GM23338 (cell line): ENCODE measurements at regions not wholly inside any gene's neighbourhood (a gene's known extent, or its start where the extent isn't known, plus 50 kb on each side); places are given as distances from the start of the nearest gene placed in this dataset.

Source experiments
- EZH2 ChIP-seq: fragments of 200-600 bp; sonication (generic); IDR thresholded peaks from one replicate; pipeline ENCODE4 v1.8.0; 2017; ENCODE audit warnings: antibody characterized with exemption, mild to moderate bottlenecking, low read depth; ENCODE audit not compliant: unreplicated experiment
- EZH2phosphoT487 ChIP-seq: fragments of 200-600 bp; sonication (generic); IDR thresholded peaks from one replicate; pipeline ENCODE4 v1.8.1; 2018; ENCODE audit warnings: antibody characterized with exemption; ENCODE audit not compliant: unreplicated experiment
- POLR2AphosphoS5 ChIP-seq: IDR thresholded peaks from 2 replicates; pipeline ENCODE4 v1.6.1; 2016; ENCODE audit warnings: antibody characterized with exemption, low read depth
- ZNF331 ChIP-seq: fragments of 250-450 bp; sonication (Bioruptor Pico); IDR thresholded peaks from 2 replicates; pipeline ENCODE4 v1.5.0; 2020; ENCODE audit warnings: low read depth, mild to moderate bottlenecking, moderate library complexity
- TF ChIP-seq, protein P1 (sequence below), 2 experiments: fragments of 200-600 bp in 1 of 2; sonication (generic) in 1 of 2; conservative IDR thresholded peaks; 2 replicates each; pipeline versions ENCODE4 v1.5.1 to v1.6.1; 2016 to 2017; ENCODE audit warnings: antibody characterized with exemption in 2 of 2, low read depth in 2 of 2, mild to moderate bottlenecking in 2 of 2, moderate library complexity in 1 of 2

DNA sequence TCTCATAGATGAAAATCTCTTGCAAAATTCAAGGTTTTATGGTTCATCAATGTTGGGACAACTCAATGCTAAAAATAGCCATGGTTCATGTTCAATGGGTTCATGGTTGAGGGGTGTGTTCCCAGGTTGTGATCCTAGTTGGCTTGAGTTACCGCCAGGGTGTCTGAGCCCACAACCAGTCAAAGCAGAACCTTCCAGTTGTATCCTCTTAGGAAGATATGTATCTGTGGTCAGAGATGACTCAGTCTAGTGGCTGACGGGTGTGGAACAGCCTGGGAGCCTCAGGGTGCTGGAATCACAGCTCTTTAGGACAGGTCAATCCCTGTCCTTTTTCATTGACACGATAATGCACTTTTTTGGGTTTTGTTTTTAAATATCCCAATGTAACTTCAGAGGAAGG is 192.3 kb upstream of the NR3C2 start:
- TF ChIP-seq, protein P1, sequence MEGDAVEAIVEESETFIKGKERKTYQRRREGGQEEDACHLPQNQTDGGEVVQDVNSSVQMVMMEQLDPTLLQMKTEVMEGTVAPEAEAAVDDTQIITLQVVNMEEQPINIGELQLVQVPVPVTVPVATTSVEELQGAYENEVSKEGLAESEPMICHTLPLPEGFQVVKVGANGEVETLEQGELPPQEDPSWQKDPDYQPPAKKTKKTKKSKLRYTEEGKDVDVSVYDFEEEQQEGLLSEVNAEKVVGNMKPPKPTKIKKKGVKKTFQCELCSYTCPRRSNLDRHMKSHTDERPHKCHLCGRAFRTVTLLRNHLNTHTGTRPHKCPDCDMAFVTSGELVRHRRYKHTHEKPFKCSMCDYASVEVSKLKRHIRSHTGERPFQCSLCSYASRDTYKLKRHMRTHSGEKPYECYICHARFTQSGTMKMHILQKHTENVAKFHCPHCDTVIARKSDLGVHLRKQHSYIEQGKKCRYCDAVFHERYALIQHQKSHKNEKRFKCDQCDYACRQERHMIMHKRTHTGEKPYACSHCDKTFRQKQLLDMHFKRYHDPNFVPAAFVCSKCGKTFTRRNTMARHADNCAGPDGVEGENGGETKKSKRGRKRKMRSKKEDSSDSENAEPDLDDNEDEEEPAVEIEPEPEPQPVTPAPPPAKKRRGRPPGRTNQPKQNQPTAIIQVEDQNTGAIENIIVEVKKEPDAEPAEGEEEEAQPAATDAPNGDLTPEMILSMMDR (conservative IDR thresholded peaks at IDR 0.05; ENCODE audit: low read depth in 2 of 2) = no peak
- TF ChIP-seq ZNF331 (CRISPR knock-in tag) = no peak
- no peak for TF ChIP-seq POLR2AphosphoS5
- TF ChIP-seq EZH2 = no peak
- TF ChIP-seq EZH2phosphoT487 = no peak
